Omental fat pad (tissue), 3 donors: ENCODE measurements at regions not wholly inside any gene's neighbourhood (a gene's known extent, or its start where the extent isn't known, plus 50 kb on each side); places are given as distances from the start of the nearest gene placed in this dataset.

Experiments
- ATAC-seq: fragments of 150-250 bp; one replicate; pipeline ENCODE4 v1.9.1; 2016; ENCODE audit warnings: mild to moderate bottlenecking, moderate library complexity; ENCODE audit not compliant: low FRiP score
- DNase-seq: peaks from one replicate; pipeline ENCODE4 v3.0.0-alpha.2; 2019; ENCODE audit warnings: low spot score
- TF ChIP-seq, protein P1 (sequence below), 3 donors: fragments of 450-650 bp; IDR thresholded peaks; one replicate each; pipeline ENCODE4 v1.5.1; 2016 to 2017; ENCODE audit warnings: antibody characterized with exemption in 3 of 3, mild to moderate bottlenecking in 3 of 3, moderate library complexity in 2 of 3

DNA sequence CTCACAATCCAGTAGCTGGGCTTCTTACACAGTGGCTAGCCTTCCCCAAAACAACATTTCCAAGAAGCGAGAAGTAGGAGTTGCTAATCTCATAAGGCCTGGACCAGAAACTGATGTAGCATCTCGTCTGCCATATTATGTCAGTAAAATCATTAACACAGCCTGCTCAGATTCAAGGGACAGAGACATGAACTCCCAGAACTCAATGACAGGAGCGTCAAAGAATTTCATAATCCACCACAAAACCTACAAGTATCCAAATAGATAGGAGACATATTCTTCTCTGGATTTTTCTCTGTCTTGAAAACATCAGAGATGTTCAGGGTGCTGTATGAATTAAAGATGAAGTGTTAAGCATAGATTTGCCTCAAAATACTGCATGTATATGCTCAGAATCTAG is 457.6 kb upstream of the ACTBL2 start:
- DNase-seq, result no peak
- no peak for ATAC-seq
- TF ChIP-seq, protein P1, sequence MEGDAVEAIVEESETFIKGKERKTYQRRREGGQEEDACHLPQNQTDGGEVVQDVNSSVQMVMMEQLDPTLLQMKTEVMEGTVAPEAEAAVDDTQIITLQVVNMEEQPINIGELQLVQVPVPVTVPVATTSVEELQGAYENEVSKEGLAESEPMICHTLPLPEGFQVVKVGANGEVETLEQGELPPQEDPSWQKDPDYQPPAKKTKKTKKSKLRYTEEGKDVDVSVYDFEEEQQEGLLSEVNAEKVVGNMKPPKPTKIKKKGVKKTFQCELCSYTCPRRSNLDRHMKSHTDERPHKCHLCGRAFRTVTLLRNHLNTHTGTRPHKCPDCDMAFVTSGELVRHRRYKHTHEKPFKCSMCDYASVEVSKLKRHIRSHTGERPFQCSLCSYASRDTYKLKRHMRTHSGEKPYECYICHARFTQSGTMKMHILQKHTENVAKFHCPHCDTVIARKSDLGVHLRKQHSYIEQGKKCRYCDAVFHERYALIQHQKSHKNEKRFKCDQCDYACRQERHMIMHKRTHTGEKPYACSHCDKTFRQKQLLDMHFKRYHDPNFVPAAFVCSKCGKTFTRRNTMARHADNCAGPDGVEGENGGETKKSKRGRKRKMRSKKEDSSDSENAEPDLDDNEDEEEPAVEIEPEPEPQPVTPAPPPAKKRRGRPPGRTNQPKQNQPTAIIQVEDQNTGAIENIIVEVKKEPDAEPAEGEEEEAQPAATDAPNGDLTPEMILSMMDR (IDR thresholded peaks at IDR 0.05), result no peak

DNA sequence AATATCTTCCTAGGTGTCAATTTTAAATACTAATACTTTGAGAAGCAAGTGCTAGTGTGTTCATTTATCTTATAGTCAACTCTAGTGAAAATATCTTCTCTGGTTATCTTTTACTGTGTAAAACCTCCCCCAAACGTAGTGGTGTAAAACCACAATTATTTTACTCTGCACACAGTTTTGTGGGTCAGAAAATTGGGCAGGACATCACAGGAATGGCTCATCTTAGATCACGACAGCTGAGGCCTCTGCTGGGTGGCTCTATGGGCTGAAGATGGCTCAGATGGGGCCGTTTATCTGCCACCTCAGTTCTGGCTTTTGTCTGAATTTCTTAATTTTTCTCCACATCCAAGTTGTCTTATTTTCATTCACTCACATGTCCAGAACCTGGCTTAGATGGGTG is 457.2 kb upstream of the ACTBL2 start:
- TF ChIP-seq, protein P1 (IDR thresholded peaks at IDR 0.05), result no peak
- no peak for DNase-seq
- no peak for ATAC-seq

DNA sequence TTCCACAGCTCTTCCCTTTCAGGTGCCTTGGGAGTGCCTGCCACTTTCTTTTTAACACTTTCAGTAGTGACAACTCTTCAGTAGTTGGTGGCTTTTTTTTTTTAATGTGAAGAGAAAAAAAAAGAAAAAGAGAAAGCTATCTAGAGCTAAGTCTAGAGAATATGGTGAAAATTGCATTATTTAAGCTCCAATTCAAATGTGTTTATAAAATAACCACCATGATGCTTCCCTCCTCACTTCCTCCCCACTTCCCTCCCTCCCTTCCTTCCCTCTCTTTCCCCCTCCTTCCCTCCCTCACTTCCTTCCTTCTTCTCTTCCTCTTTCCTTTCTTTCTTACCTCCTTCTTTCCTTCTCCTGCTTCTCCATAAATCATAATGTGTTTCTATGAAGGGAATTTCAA is 456.7 kb upstream of the ACTBL2 start:
- ATAC-seq, result no peak
- TF ChIP-seq, protein P1 (IDR thresholded peaks at IDR 0.05), result no peak
- DNase-seq, result no peak

DNA sequence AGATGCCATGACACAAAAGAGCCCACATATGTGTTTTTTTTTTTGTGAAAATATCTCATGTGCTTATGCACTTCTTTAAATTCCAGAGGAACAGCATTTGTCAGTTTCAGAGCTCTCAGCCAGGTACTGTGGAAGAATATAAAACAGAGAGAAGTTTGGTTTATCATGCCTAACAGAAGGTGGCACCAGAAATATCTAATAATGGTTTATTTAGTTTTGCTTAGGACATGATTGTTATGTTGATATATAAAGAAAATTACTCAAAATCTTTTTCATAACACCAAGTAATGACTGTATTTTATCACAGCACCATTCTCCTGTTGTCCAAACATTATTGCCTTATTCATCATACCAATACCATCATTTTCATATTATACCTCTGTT is 455.6 kb upstream of the ACTBL2 start:
- DNase-seq, result no peak
- ATAC-seq, result no peak
- TF ChIP-seq, protein P1 (IDR thresholded peaks at IDR 0.05), result no peak

DNA sequence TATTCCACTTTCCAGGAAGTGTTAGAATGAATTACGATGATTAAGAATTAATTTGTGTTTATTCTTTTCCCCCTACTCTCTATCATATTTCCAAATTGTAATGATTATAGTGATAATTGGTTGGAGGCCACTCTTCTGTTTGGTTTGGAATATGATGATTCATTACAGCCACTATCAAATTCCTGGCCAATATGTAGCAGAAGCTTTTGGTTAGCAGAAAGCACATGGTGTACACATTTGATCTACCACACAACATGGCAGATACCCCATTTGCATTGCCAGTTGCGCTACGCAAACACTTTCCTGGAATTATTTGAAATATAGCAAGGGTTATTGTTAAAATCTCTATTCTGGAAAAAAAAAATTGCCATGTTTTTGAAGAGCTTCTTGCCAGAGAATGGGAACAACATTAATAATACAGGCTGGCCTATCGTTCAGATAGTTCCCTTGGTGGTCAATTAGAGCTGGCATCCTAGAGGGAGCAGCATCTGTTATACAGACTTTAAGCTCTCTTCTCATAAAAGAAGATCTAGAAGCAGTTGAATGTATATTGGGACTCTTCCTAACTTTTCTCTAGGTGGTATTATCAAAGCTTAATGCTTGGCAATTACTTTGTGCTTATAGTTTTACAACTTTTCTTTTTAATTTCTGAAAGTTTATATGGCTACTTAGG is 455.0 kb upstream of the ACTBL2 start:
- ATAC-seq (no peak), DNase-seq (no peak)
- TF ChIP-seq, protein P1 (IDR thresholded peaks at IDR 0.05), result no peak

DNA sequence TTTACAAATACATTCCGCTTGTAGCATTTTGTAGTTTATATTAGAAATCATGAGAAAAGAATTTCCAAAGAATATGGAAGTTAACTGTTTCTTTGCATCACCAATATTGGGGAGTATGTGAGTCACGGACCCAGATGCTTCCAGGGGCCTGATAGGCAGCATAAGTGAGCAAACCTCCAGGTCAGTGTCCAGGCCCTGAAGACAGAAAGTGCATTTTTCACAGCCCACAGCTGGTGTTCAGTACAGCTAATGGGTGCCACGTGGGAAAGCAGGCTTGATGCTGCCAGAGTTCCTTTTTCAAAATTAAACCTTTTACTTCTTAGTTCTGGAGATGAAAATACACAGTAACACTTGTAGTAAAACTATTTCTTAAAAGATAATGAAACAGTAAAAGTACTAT is 454.4 kb upstream of the ACTBL2 start:
- DNase-seq, result no peak
- TF ChIP-seq, protein P1 (IDR thresholded peaks at IDR 0.05), result no peak
- ATAC-seq, result no peak

DNA sequence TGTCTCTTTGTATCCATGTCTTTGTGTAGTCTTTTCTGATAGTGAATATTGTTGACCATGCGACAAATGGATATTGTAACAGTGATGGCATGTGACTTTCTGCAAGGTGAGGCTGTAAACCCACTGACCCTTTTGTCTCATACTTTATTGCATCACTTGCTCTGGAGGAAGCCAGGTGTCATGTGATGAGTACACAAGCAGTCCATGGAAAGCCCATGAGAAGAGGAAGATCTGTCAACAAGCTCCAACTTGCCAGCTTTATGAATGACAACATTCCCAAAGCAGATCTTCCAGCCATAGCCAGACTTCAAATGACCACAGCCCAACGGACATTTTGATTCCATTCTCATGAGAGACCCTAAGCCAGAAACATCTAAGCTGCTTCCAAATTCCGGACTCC is 450.1 kb upstream of the ACTBL2 start:
- ATAC-seq (no peak), DNase-seq (no peak)
- TF ChIP-seq, protein P1 (IDR thresholded peaks at IDR 0.05), result no peak
